Spleen (tissue), 7 donors: ENCODE measurements at regions not wholly inside any gene's neighbourhood (a gene's known extent, or its start where the extent isn't known, plus 50 kb on each side); places are given as distances from the start of the nearest gene placed in this dataset.

Experiments
- CTCF ChIP-seq, 11 experiments: fragments of 200-600 bp in 7 of 11; fragments of 450-650 bp in 4 of 11; sonication (generic) in 4 of 11; IDR thresholded peaks in 8 of 11; conservative IDR thresholded peaks in 3 of 11; 1 replicate in 7 of 11; 2 replicates in 4 of 11; pipeline versions ENCODE4 v1.4.0 to v1.8.0; 2016 to 2021; ENCODE audit warnings: antibody characterized with exemption in 11 of 11, inconsistent platforms in 4 of 11, mild to moderate bottlenecking in 1 of 11
- POLR2A ChIP-seq, 3 donors: fragments of 450-650 bp; IDR thresholded peaks; one replicate each; pipeline ENCODE4 v1.5.1; 2017; ENCODE audit warnings: antibody characterized with exemption in 3 of 3, mild to moderate bottlenecking in 1 of 3
- POLR2AphosphoS5 ChIP-seq, 3 donors: sonication (generic); formaldehyde crosslinking; IDR thresholded peaks; one replicate each; pipeline ENCODE4 v1.5.1; 2017; ENCODE audit warnings: antibody characterized with exemption in 3 of 3
- donor health status: DM: no; HTN: no; CAD: no; lungs with moderate emphysema.
- donor health status: DM: no; HTN: no; CAD: no.
- donor health status: DM: no; HTN: no; CAD: no.

DNA sequence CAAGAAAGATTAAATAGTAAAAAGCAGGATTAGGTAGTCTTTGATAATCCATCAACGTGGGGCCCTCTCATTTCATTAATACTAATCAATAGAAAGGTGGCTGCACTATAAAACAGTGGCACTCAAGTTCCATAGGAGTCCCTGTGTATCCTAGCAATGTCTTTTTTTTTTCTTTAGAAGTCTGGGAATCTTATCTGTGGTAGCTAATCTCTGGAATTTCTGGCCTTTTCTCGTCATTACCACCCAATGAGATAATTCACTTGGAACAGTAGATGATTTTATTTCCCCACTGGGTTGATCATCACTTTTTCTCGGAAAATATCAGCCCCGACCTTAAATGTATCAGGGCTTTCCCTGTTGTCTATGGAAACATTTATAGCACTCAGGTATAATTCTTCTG is 86.8 kb upstream of the CDH6 start:
- TF ChIP-seq CTCF (IDR thresholded peaks at IDR 0.05 in 8 of 11, conservative IDR thresholded peaks at IDR 0.05 in 3 of 11) (no peak), POLR2A (IDR thresholded peaks at IDR 0.05) (no peak), POLR2AphosphoS5 (IDR thresholded peaks at IDR 0.05) (no peak)
